Activated T-cell treated with anti-CD3 and anti-CD28 coated beads for 1 hour (primary cell): ENCODE measurements at regions not wholly inside any gene's neighbourhood (a gene's known extent, or its start where the extent isn't known, plus 50 kb on each side); places are given as distances from the start of the nearest gene placed in this dataset.
"Not testable (repeated sequence)": the region's sequence is repeated elsewhere in the genome, so short reads cannot be mapped to it uniquely, and the experiment has no call there.

ENCODE experiments used
- DNase-seq: peaks from one replicate; pipeline ENCODE4 v3.0.0-alpha.2; 2020; ENCODE audit warnings: low read depth

- no peak for DNase-seq
These were observed 763.9 kb downstream of the BCL11A start for GRCh38 chr2:59789523-59789922.

- no peak for DNase-seq
These were observed 766.4 kb downstream of the BCL11A start for GRCh38 chr2:59787095-59787494.

- no peak for DNase-seq
These were observed 766.8 kb downstream of the BCL11A start for GRCh38 chr2:59786684-59787083.

- no peak for DNase-seq
These were observed 773.9 kb downstream of the BCL11A start for GRCh38 chr2:59779571-59779970.

- no peak for DNase-seq
These were observed 776.3 kb downstream of the BCL11A start for GRCh38 chr2:59777120-59777519.

GRCh38 chr2:59776726-59777008 is 776.8 kb downstream of the BCL11A start:
- no peak for DNase-seq

- no peak for DNase-seq
These were observed 778.5 kb downstream of the BCL11A start for GRCh38 chr2:59774821-59775433.

GRCh38 chr2:59770651-59771050 is 782.8 kb downstream of the BCL11A start:
- no peak for DNase-seq

- DNase-seq: no peak
These were observed 791.5 kb downstream of the BCL11A start for GRCh38 chr2:59761966-59762365.

- DNase-seq: no peak
These were observed 797.3 kb downstream of the BCL11A start for GRCh38 chr2:59756150-59756549.

GRCh38 chr2:59754011-59754735 is 799.3 kb downstream of the BCL11A start:
- DNase-seq: no peak

- no peak for DNase-seq
These were observed 800.9 kb downstream of the BCL11A start for GRCh38 chr2:59752512-59752911.

GRCh38 chr2:59752071-59752470 is 801.4 kb downstream of the BCL11A start:
- DNase-seq: no peak

GRCh38 chr2:59751214-59751613 is 802.2 kb downstream of the BCL11A start:
- not testable (repeated sequence) for DNase-seq

- no peak for DNase-seq
These were observed 807.2 kb downstream of the BCL11A start for GRCh38 chr2:59746291-59746690.

GRCh38 chr2:59745085-59745484 is 808.4 kb downstream of the BCL11A start:
- DNase-seq: no peak

- DNase-seq: no peak
These were observed 809.0 kb downstream of the BCL11A start for GRCh38 chr2:59744436-59744835.

GRCh38 chr2:59741840-59742239 is 811.6 kb downstream of the BCL11A start:
- DNase-seq: no peak

GRCh38 chr2:59739166-59739565 is 814.3 kb downstream of the BCL11A start:
- DNase-seq: no peak

- no peak for DNase-seq
These were observed 816.2 kb downstream of the BCL11A start for GRCh38 chr2:59737299-59737698.

- DNase-seq: no peak
These were observed 818.7 kb downstream of the BCL11A start for GRCh38 chr2:59734743-59735142.

GRCh38 chr2:59733970-59734369 is 819.5 kb downstream of the BCL11A start:
- no peak for DNase-seq

GRCh38 chr2:59733567-59733930 is 819.9 kb downstream of the BCL11A start:
- no peak for DNase-seq

GRCh38 chr2:59732871-59733566 is 820.4 kb downstream of the BCL11A start:
- no peak for DNase-seq
